GM12891 (cell line): ENCODE measurements at regions not wholly inside any gene's neighbourhood (a gene's known extent, or its start where the extent isn't known, plus 50 kb on each side); places are given as distances from the start of the nearest gene placed in this dataset.
"Not testable (repeated sequence)": the region's sequence is repeated elsewhere in the genome, so short reads cannot be mapped to it uniquely, and the experiment has no call there.

Experiments
- PAX5 ChIP-seq: IDR thresholded peaks from 2 replicates; pipeline ENCODE4 v1.6.1; 2011; ENCODE audit warnings: low read length, moderate library complexity, mild to moderate bottlenecking; ENCODE audit not compliant: insufficient read depth, severe bottlenecking
- POLR2A ChIP-seq: IDR thresholded peaks from 2 replicates; pipeline ENCODE4 v1.6.1; 2011; ENCODE audit warnings: low read depth, low read length, control low read depth
- POLR2AphosphoS5 ChIP-seq: IDR thresholded peaks from 2 replicates; pipeline ENCODE4 v1.6.1; 2011; ENCODE audit warnings: low read depth, low read length, control low read depth
- POU2F2 ChIP-seq: IDR thresholded peaks from 2 replicates; pipeline ENCODE4 v1.6.1; 2011; ENCODE audit warnings: low read depth, mild to moderate bottlenecking, control low read depth, low read length, moderate library complexity
- SPI1 ChIP-seq: IDR thresholded peaks from 2 replicates; pipeline ENCODE4 v1.6.1; 2011; ENCODE audit warnings: low read depth, low read length, control low read depth
- TAF1 ChIP-seq: IDR thresholded peaks from 2 replicates; pipeline ENCODE4 v1.6.1; 2011; ENCODE audit warnings: low read depth, low read length, control low read depth

GRCh38 chr6:28621268-28621667, 95.6 kb downstream of the GPX5 start:
- TF ChIP-seq POLR2A, TAF1, POLR2AphosphoS5, SPI1, POU2F2, PAX5: not testable (repeated sequence)
